HCT116 (cell line): ENCODE measurements at regions not wholly inside any gene's neighbourhood (a gene's known extent, or its start where the extent isn't known, plus 50 kb on each side); places are given as distances from the start of the nearest gene placed in this dataset.

Source experiments
- ATAC-seq: fragments of 200-7000 bp; cut with Tn5 transposase; 2 replicates; pipeline ENCODE4 v1.9.1; 2020; ENCODE audit warnings: mild to moderate bottlenecking, moderate library complexity
- BruUV-seq: library from RNA; stranded (reverse); fragments of 400-500 nt; replicated peaks from 2 replicates; lab custom pipeline; 2021; lab: Mats Ljungman, UMichigan
- CTCF ChIA-PET: fragments of 300-600 bp; sonication (Branson Sonifier 250); formaldehyde crosslinking; loops from one replicate; lab custom pipeline; 2021; ENCODE audit warnings: antibody characterized with exemption; lab: Charles Lee
- POLR2A ChIA-PET: fragments of 300-600, 350-600 bp; sonication (Branson Sonifier 250); formaldehyde crosslinking; loops from one replicate; lab custom pipeline; 2021; ENCODE audit warnings: antibody characterized with exemption; lab: Charles Lee
- RAD21 ChIA-PET, 2 experiments: fragments of 300-600 bp; sonication (Branson Sonifier 250); formaldehyde crosslinking; loops; one replicate each; lab custom pipeline; 2023; ENCODE audit warnings: low total read pairs in 2 of 2; ENCODE audit not compliant: uncharacterized antibody in 2 of 2, unreplicated experiment in 2 of 2, low non-redundant PET in 1 of 2; lab: Charles Lee
- DNase-seq: peaks from one replicate; pipeline ENCODE4 v3.0.0-alpha.2; 2010; ENCODE audit warnings: low read depth, low spot score
- H2AFZ ChIP-seq: fragments of 200-600 bp; shearing (Covaris generic), sonication (generic); 2 replicates; pipeline ENCODE4 v1.6.1; 2017; ENCODE audit warnings: low read depth, mixed run types, mixed read lengths, antibody characterized with exemption, low read length; ENCODE audit not compliant: poor library complexity, severe bottlenecking
- H3K27ac ChIP-seq: 2 replicates; pipeline ENCODE4 v1.5.1; 2012; ENCODE audit warnings: low read depth, low read length
- H3K27me3 ChIP-seq: fragments of 200-600 bp; sonication (generic); 2 replicates; pipeline ENCODE4 v1.6.1; 2016; ENCODE audit warnings: mixed run types, low read length, mixed read lengths; ENCODE audit not compliant: insufficient read depth
- H3K36me3 ChIP-seq, 2 experiments: fragments of 200-500 bp in 1 of 2; fragments of 200-600 bp in 1 of 2; sonication (Bioruptor generic) in 1 of 2; sonication (generic) in 1 of 2; 2 replicates each; pipeline versions ENCODE4 v1.5.1 to v1.6.1; 2014 to 2016; ENCODE audit warnings: low read length in 2 of 2, inconsistent platforms in 1 of 2, mixed read lengths in 1 of 2, mixed run types in 1 of 2; ENCODE audit not compliant: insufficient read depth in 2 of 2, control insufficient read depth in 1 of 2
- H3K4me1 ChIP-seq, 2 experiments: fragments of 200-600 bp in 1 of 2; sonication (generic) in 1 of 2; 2 replicates each; pipeline versions ENCODE4 v1.5.1 to v1.6.1; 2012 to 2017; ENCODE audit warnings: low read length in 2 of 2, inconsistent platforms in 1 of 2, mild to moderate bottlenecking in 1 of 2, mixed read lengths in 1 of 2, mixed run types in 1 of 2, moderate library complexity in 1 of 2; ENCODE audit not compliant: insufficient read depth in 2 of 2, control insufficient read depth in 1 of 2
- H3K4me2 ChIP-seq: fragments of 200-600 bp; sonication (generic); 2 replicates; pipeline ENCODE4 v1.6.1; 2017; ENCODE audit warnings: mixed run types, low read length, mixed read lengths
- H3K4me3 ChIP-seq, 2 experiments: fragments of 200-600 bp in 1 of 2; sonication (generic) in 1 of 2; replicated peaks in 1 of 2; 2 replicates each; pipeline ENCODE4 v1.5.1; 2011 to 2016; ENCODE audit warnings: low read length in 2 of 2, control low read depth in 1 of 2, low read depth in 1 of 2, mild to moderate bottlenecking in 1 of 2, mixed read lengths in 1 of 2, mixed run types in 1 of 2
- H3K79me2 ChIP-seq: fragments of 200-600 bp; sonication (generic); 2 replicates; pipeline ENCODE4 v1.6.1; 2017; ENCODE audit warnings: mild to moderate bottlenecking, mixed run types, low read length, moderate library complexity, mixed read lengths; ENCODE audit not compliant: insufficient read depth
- H3K9ac ChIP-seq: fragments of 200-600 bp; sonication (generic); 2 replicates; pipeline ENCODE4 v1.6.1; 2016; ENCODE audit warnings: low read length, mixed read lengths
- H3K9me2 ChIP-seq: fragments of 200-600 bp; sonication (generic), shearing (Covaris generic); 2 replicates; pipeline ENCODE4 v1.6.1; 2017; ENCODE audit warnings: mixed run types, mild to moderate bottlenecking, moderate library complexity; ENCODE audit not compliant: insufficient read depth
- H3K9me3 ChIP-seq, 2 experiments: fragments of 200-500 bp in 1 of 2; fragments of 200-600 bp in 1 of 2; sonication (Bioruptor generic) in 1 of 2; sonication (generic) in 1 of 2; 2 replicates each; pipeline ENCODE4 v1.6.1; 2014 to 2017; ENCODE audit warnings: low read length in 2 of 2, mixed read lengths in 2 of 2, inconsistent platforms in 1 of 2, low read depth in 1 of 2, mild to moderate bottlenecking in 1 of 2, mixed run types in 1 of 2, moderate library complexity in 1 of 2; ENCODE audit not compliant: control insufficient read depth in 1 of 2, insufficient read depth in 1 of 2
- H4K20me1 ChIP-seq: fragments of 200-600 bp; sonication (generic), shearing (Covaris generic); 2 replicates; pipeline ENCODE4 v1.6.1; 2017; ENCODE audit warnings: mixed run types, mild to moderate bottlenecking, moderate library complexity; ENCODE audit not compliant: insufficient read depth
- CBX3 ChIP-seq: IDR thresholded peaks from 2 replicates; pipeline ENCODE4 v1.6.1; 2012; ENCODE audit warnings: low read depth
- CTCF ChIP-seq, 3 experiments: fragments of 200-600 bp in 1 of 3; sonication (generic) in 1 of 3; IDR thresholded peaks in 2 of 3; conservative IDR thresholded peaks in 1 of 3; 2 replicates each; pipeline ENCODE4 v1.5.1; 2012 to 2017; ENCODE audit warnings: low read depth in 2 of 3, low read length in 2 of 3, antibody characterized with exemption in 1 of 3, borderline replicate concordance in 1 of 3, control low read depth in 1 of 3, mild to moderate bottlenecking in 1 of 3, mixed read lengths in 1 of 3, mixed run types in 1 of 3, moderate library complexity in 1 of 3; ENCODE audit not compliant: insufficient read depth in 1 of 3
- EZH2 ChIP-seq: fragments of 200-600 bp; sonication (generic); IDR thresholded peaks from 2 replicates; pipeline ENCODE4 v1.6.1; 2017; ENCODE audit warnings: antibody characterized with exemption, mixed run types
- EZH2phosphoT487 ChIP-seq: fragments of 200-600 bp; IDR thresholded peaks from 2 replicates; pipeline ENCODE4 v1.6.1; 2018; ENCODE audit warnings: antibody characterized with exemption, borderline replicate concordance
- JUND ChIP-seq: IDR thresholded peaks from 2 replicates; pipeline ENCODE4 v1.6.1; 2012
- REST ChIP-seq: IDR thresholded peaks from 2 replicates; pipeline ENCODE4 v1.6.1; 2012; ENCODE audit warnings: low read depth
- SP1 ChIP-seq: IDR thresholded peaks from 2 replicates; pipeline ENCODE4 v1.6.1; 2012; ENCODE audit warnings: low read depth
- SRF ChIP-seq: IDR thresholded peaks from 2 replicates; pipeline ENCODE4 v1.6.1; 2012; ENCODE audit warnings: low read depth
- YY1 ChIP-seq: IDR thresholded peaks from 2 replicates; pipeline ENCODE4 v1.6.1; 2011; ENCODE audit warnings: low read length, low read depth, moderate library complexity, mild to moderate bottlenecking; ENCODE audit not compliant: insufficient replicate concordance; ENCODE audit errors: extremely low read depth
- ZBTB33 ChIP-seq: IDR thresholded peaks from 2 replicates; pipeline ENCODE4 v1.6.1; 2011; ENCODE audit warnings: mild to moderate bottlenecking, low read length, moderate library complexity; ENCODE audit not compliant: insufficient replicate concordance; ENCODE audit errors: extremely low read depth
- ZFX ChIP-seq: fragments of 450-650 bp; IDR thresholded peaks from 2 replicates; pipeline ENCODE4 v1.6.1; 2017
- intact Hi-C: fragments of 100-400 bp; cut with micrococcal nuclease; formaldehyde crosslinking; loops from 2 replicates; pipeline ENCODE4 v1.10.0; 2022
- TF ChIP-seq, protein P1 (sequence below): IDR thresholded peaks from 2 replicates; pipeline ENCODE4 v1.6.1; 2012

GRCh38 chr2:157155992-157156391 is 101.5 kb upstream of the GALNT5 start:
- Histone ChIP-seq H3K4me3 (no peak overlapping the region), H3K4me2 (no peak overlapping the region), H3K79me2 (no peaks in the 10 kb centered on the region), H3K9me2 (no peaks in the 10 kb centered on the region), H3K9me3 (no peaks in the 10 kb centered on the region), H3K27ac (no peak overlapping the region), H3K27me3 (no peaks in the 10 kb centered on the region), H3K36me3 (no peaks in the 10 kb centered on the region), H3K9ac (no peak overlapping the region), H3K4me1 (no peaks in the 10 kb centered on the region), H4K20me1 (no peaks in the 10 kb centered on the region), H2AFZ (no peak overlapping the region)
- CTCF ChIA-PET, result no interaction called here
- DNase-seq (no peak), ATAC-seq (no peak)
- no TSS peak for BruUV-seq
- POLR2A ChIA-PET, result no interaction called here
- RAD21 ChIA-PET, result no interaction called here
- intact Hi-C loops, result no loop called here
- TF ChIP-seq, protein P1, sequence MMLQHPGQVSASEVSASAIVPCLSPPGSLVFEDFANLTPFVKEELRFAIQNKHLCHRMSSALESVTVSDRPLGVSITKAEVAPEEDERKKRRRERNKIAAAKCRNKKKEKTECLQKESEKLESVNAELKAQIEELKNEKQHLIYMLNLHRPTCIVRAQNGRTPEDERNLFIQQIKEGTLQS, result no peak
- no peak for TF ChIP-seq SP1
- TF ChIP-seq, all 23 proteins: peak for 0

DNA sequence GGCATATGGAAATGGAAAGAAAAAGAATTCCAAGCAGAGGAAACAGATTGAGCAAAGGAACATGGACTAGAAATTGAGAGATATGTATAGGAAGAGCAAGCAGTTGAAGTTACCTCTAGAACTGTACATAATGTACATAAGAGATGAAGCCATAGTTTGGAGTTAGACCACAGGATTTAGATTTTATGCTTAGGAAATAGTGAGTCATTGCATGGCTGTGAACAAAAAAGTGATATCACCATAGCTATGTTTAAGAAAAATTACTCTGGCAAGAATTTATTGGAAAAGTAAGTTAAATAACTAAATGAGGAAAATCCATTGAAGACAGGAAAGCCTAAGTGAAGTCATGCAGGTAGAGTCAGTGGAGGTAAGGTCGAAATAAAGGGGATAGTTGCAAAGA is 99.4 kb upstream of the GALNT5 start:
- Histone ChIP-seq H2AFZ (no peak overlapping the region), H3K27me3 (no peaks in the 10 kb centered on the region), H3K79me2 (no peaks in the 10 kb centered on the region), H3K36me3 (no peaks in the 10 kb centered on the region), H3K4me3 (no peak overlapping the region), H3K4me2 (no peak overlapping the region), H3K27ac (no peak overlapping the region), H3K9me2 (no peaks in the 10 kb centered on the region), H4K20me1 (no peaks in the 10 kb centered on the region), H3K4me1 (no peaks in the 10 kb centered on the region), H3K9ac (no peak overlapping the region), H3K9me3 (no peaks in the 10 kb centered on the region)
- no peak for DNase-seq
- no peak for ATAC-seq
- BruUV-seq, result no TSS peak
- ChIA-PET POLR2A (no interaction called here), RAD21 (no interaction called here), CTCF (no interaction called here)
- intact Hi-C loops, result no loop called here
- TF ChIP-seq EZH2phosphoT487 (no peak), YY1 (no peak), JUND (no peak), CBX3 (no peak), EZH2 (no peak), ZBTB33 (no peak), SRF (no peak), REST (no peak), SP1 (no peak), ZFX (no peak), CTCF (IDR thresholded peaks at IDR 0.05 in 2 of 3, conservative IDR thresholded peaks at IDR 0.05 in 1 of 3; ENCODE audit: borderline replicate concordance in 1 of 3, insufficient read depth in 1 of 3, low read depth in 2 of 3, low read length in 2 of 3) (no peak)
- TF ChIP-seq, protein P1, result no peak
